ENCODE measurements at regions not wholly inside any gene's neighbourhood (a gene's known extent, or its start where the extent isn't known, plus 50 kb on each side); places are given as distances from the start of the nearest gene placed in this dataset.

- no peak for TF ChIP-seq ZNF274 (IDR thresholded peaks at IDR 0.05; ENCODE audit: low read depth, low read length)
- no peak overlapping the region for H3K4me3 ChIP-seq (ENCODE audit: low read length)
Measured at GRCh38 chr9:27985714-27986113, 412.4 kb upstream of the C9orf72 start.

- TF ChIP-seq ZNF274 (IDR thresholded peaks at IDR 0.05; ENCODE audit: low read depth, low read length) = no peak
- no peak overlapping the region for H3K4me3 ChIP-seq (ENCODE audit: low read length)
Measured at GRCh38 chr9:27990524-27990923, 417.2 kb upstream of the C9orf72 start.

DNA sequence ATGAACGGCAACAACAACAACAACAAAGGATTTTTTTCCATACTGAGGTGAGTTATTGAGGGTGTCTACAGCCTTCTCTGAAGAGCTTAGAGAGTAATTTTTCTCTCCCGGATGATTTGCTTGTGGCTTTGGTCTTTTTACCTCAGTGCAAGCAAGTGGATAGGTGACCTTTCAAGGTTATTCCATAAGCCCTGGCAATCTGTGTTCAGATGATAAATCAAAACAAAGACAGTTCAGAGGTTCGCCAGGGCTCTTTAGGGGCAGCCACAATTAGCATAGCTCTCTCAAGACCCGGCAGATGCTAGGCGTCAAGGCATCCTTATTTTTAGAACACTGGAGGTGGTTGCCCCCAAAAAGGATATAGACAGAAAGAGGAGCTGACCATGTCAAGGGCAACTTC, 417.9 kb upstream of the C9orf72 start:
- TF ChIP-seq ZNF274 (IDR thresholded peaks at IDR 0.05; ENCODE audit: low read depth, low read length) = no peak
- no peak overlapping the region for H3K4me3 ChIP-seq (ENCODE audit: low read length)

DNA sequence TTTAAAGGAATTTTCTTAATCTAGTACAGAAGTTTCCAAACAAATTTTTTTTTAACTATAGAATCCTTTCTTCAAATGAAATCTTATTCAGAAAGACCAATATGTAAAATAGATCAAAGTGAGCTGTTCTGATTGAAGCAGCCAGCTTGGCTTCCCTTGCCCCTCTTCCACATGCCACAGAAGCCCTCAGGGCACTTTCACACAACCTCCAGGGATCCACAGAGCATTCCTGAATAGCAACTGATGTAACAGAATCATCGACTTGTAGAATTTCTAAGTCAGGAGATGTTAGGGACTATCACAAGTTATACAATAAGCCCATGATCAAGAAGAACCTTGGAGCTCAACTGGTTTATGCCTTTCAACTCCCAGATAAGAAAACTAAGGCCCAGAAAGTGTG, 427.8 kb upstream of the C9orf72 start:
- TF ChIP-seq ZNF274 (IDR thresholded peaks at IDR 0.05; ENCODE audit: low read depth, low read length) = no peak
- no peak overlapping the region for H3K4me3 ChIP-seq (ENCODE audit: low read length)

GRCh38 chr9:28004900-28005299, 431.6 kb upstream of the C9orf72 start:
- no peak overlapping the region for H3K4me3 ChIP-seq (ENCODE audit: low read length)
- no peak for TF ChIP-seq ZNF274 (IDR thresholded peaks at IDR 0.05; ENCODE audit: low read depth, low read length)

- TF ChIP-seq ZNF274 (IDR thresholded peaks at IDR 0.05; ENCODE audit: low read depth, low read length) = no peak
Measured at GRCh38 chr9:28005779-28006178, 432.5 kb upstream of the C9orf72 start.

GRCh38 chr9:28007097-28007817, 434.0 kb upstream of the C9orf72 start:
- H3K4me3 ChIP-seq (ENCODE audit: low read length) = no peak overlapping the region
- no peak for TF ChIP-seq ZNF274 (IDR thresholded peaks at IDR 0.05; ENCODE audit: low read depth, low read length)

More at GRCh38 chr9:28005779-28006178, 432.5 kb upstream of the C9orf72 start:
- no peak overlapping the region for H3K4me3 ChIP-seq (ENCODE audit: low read length)

DNA sequence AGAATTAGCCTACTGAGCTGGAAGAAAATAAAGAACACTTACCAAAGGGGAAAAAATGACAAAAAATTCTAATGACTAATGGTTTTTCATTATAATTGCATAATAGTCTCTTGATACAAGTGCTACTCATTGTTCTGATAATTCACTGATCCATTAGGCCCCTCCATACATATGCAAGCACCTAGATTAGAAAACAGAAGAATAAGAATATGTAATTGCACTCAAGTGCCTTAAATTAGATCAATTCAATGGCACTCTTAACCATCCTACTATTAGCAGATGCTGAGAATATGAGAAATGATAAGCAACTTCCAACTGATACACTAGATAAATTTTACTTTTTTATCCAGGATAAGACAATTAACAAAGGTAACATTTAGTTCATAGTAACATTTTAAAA, 440.9 kb upstream of the C9orf72 start:
- TF ChIP-seq ZNF274 (IDR thresholded peaks at IDR 0.05; ENCODE audit: low read depth, low read length) = no peak
- H3K4me3 ChIP-seq (ENCODE audit: low read length) = no peak overlapping the region

DNA sequence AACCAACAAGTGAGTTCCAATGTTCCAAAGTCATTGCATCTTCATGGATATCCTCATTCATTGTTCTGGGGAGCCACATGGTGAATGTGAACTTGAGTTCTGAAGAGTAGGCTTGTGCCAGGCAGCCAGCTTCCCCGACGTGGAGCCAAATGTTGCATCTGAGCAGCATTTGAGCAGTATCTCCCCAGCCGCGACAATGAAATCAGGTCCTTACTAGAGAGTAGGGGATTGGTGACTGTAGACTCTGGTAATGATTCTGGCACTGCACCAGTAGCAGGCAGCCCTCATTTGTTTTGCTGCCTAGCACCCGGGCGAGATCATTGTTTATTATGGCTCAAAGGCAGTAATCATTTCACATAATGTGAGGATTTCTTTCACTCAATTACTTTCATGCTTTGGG, 451.4 kb upstream of the C9orf72 start:
- H3K4me3 ChIP-seq (ENCODE audit: low read length) = no peak overlapping the region
- no peak for TF ChIP-seq ZNF274 (IDR thresholded peaks at IDR 0.05; ENCODE audit: low read depth, low read length)

- H3K4me3 ChIP-seq (ENCODE audit: low read length) = no peak overlapping the region
- TF ChIP-seq ZNF274 (IDR thresholded peaks at IDR 0.05; ENCODE audit: low read depth, low read length) = no peak
Measured at GRCh38 chr9:28025186-28025585, 451.9 kb upstream of the C9orf72 start.

DNA sequence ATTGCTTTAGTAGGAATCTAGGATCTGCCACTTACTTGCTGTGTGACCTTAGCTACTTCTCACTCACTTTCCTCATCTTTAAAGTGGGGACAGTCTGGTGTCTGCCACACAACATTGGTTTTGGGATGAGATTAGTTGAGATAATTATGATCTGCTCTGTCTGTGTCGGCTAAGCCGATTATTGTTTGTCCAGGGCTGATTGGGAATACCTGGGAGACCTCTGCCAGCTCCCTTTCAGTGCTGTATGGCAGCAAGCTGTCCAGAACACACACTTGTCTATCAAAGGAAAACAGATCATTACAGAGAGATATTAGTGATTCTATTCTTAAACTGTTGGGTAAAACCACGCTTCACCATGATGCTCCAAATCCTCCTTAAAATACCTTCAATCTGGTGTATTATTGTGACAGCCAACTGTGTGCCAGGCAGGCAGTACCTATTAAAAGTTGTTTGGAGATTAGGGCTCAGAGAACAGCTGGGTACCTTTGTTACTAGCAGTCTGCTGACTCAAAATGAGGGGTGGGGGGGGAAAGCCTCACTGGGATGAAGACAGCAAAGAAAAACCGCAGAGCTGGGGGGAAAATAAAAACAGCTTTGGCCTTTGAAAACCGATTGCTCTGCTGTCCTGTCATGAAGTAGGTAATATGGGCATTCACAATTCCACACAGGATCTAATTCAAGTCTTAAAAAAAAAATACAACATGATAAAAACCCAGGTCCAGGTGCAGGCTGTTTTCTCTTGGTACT, 458.4 kb upstream of the C9orf72 start:
- no peak for TF ChIP-seq ZNF274 (IDR thresholded peaks at IDR 0.05; ENCODE audit: low read depth, low read length)
- no peak overlapping the region for H3K4me3 ChIP-seq (ENCODE audit: low read length)

DNA sequence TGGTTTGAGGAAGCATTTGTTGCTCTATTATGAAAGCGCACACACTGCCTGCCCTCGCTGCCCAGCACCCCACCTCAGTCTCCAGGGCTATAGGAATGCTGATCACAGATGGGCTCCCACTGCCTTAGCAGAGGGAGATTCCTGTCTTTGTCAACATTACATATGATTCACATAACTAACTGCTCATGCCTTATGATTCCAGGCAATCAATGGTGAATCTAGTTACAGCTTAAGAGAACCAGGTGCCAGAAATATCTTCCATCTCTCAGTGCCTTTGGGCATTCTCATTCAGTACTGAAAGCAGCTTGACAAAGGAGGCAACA, 458.9 kb upstream of the C9orf72 start:
- no peak for TF ChIP-seq ZNF274 (IDR thresholded peaks at IDR 0.05; ENCODE audit: low read depth, low read length)
- no peak overlapping the region for H3K4me3 ChIP-seq (ENCODE audit: low read length)

DNA sequence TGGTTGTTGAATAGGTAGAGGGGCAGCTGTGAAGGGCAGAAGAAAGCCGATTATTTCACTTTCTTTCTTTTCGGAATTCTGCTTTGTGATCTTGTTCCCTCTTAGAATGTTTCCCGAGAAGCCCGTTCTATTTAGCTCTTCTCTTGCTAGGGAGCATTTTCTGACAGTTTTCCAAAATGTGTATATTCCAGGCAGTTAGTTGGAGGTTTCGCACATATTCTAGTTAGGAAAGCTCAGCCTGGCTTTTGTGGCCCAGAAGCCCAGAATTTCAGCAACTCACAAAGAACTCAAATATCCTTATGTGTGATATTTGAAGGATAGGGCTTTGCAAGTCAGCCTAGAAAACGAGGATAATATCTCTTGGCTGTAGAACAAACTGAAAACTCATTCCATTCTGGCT, 461.0 kb upstream of the C9orf72 start:
- no peak overlapping the region for H3K4me3 ChIP-seq (ENCODE audit: low read length)
- TF ChIP-seq ZNF274 (IDR thresholded peaks at IDR 0.05; ENCODE audit: low read depth, low read length) = no peak

DNA sequence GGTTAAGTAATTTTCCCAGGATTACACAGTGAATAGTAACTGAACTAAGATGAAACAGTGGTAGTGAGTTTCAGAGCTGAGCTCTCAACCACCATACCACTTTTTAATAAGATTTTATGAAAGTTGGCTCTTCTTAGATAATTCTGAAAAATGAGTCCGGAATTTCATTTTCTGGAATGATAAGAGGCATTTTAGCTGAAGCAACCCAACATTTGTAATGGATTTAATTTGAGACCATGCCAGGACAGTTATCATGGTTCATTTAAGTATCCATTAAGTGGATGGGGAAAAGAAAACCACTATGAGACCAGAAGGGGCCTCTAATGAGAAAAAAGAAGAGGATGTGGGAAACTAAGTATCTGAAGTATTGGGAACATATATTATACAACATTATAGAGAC, 464.7 kb upstream of the C9orf72 start:
- H3K4me3 ChIP-seq (ENCODE audit: low read length) = no peak overlapping the region
- TF ChIP-seq ZNF274 (IDR thresholded peaks at IDR 0.05; ENCODE audit: low read depth, low read length) = no peak

GRCh38 chr9:28045051-28045450, 471.8 kb upstream of the C9orf72 start:
- H3K4me3 ChIP-seq (ENCODE audit: low read length) = no peak overlapping the region
- no peak for TF ChIP-seq ZNF274 (IDR thresholded peaks at IDR 0.05; ENCODE audit: low read depth, low read length)

Measured in GM08714 (cell line).